Esophagus squamous epithelium (tissue), 5 donors: ENCODE measurements at regions not wholly inside any gene's neighbourhood (a gene's known extent, or its start where the extent isn't known, plus 50 kb on each side); places are given as distances from the start of the nearest gene placed in this dataset.

Experiments used
- DNase-seq: peaks from one replicate; lab custom pipeline; 2025; lab: John Stamatoyannopoulos, UW
- H3K27ac ChIP-seq, 4 donors: fragments of 200-600 bp; sonication (generic); one replicate each; pipeline ENCODE4 v1.5.1; 2016 to 2019; ENCODE audit warnings: mild to moderate bottlenecking in 1 of 4
- H3K27me3 ChIP-seq, 4 donors: fragments of 200-600 bp; sonication (generic); 1 replicate in 3 of 4; 2 replicates in 1 of 4; pipeline versions ENCODE4 v1.5.1 to v1.6.0; 2017 to 2021; ENCODE audit warnings: antibody characterized with exemption in 1 of 4
- H3K36me3 ChIP-seq, 3 donors: fragments of 200-600 bp; sonication (generic); one replicate each; pipeline ENCODE4 v1.5.1; 2016 to 2019
- H3K4me1 ChIP-seq, 3 donors: fragments of 200-600 bp; sonication (generic); one replicate each; pipeline ENCODE4 v1.5.1; 2017 to 2019
- H3K4me3 ChIP-seq, 4 donors: fragments of 200-600 bp; sonication (generic); 1 replicate in 3 of 4; 2 replicates in 1 of 4; pipeline ENCODE4 v1.5.1; 2016 to 2019; ENCODE audit warnings: mild to moderate bottlenecking in 2 of 4, moderate library complexity in 1 of 4
- H3K9me3 ChIP-seq, 3 donors: fragments of 200-600 bp; sonication (generic); one replicate each; pipeline ENCODE4 v1.5.1; 2016 to 2019
- POLR2A ChIP-seq, 4 donors: fragments of 450-650 bp; IDR thresholded peaks; one replicate each; pipeline ENCODE4 v1.6.1; 2017; ENCODE audit warnings: antibody characterized with exemption in 4 of 4, mild to moderate bottlenecking in 4 of 4, moderate library complexity in 3 of 4
- WGBS, 2 donors: methylation state at CpG; one replicate each; pipeline ENCODE4 v1.1.5; 2018; 5-methylcytosine and 5-hydroxymethylcytosine counted together
- intact Hi-C: fragments of 100-400 bp; cut with DNase I; formaldehyde crosslinking; loops from one replicate; pipeline ENCODE4 v1.15.0; 2022
- TF ChIP-seq, protein P1 (sequence below), 6 experiments: fragments of 450-650 bp in 4 of 6; fragments of 200-600 bp in 2 of 6; sonication (generic) in 2 of 6; IDR thresholded peaks; one replicate each; pipeline ENCODE4 v1.5.1; 2016 to 2019; ENCODE audit warnings: antibody characterized with exemption in 6 of 6, mild to moderate bottlenecking in 4 of 6, moderate library complexity in 4 of 6
- donor health status: DM: yes; HTN: yes; CAD: no.

GRCh38 chr7:124577256-124577655, 188.3 kb downstream of the GPR37 start:
- H3K4me3 ChIP-seq, result no peak overlapping the region
- intact Hi-C loops, result no loop called here
- H3K9me3 ChIP-seq, result no peaks in the 10 kb centered on the region
- no peak for DNase-seq
- no peak overlapping the region for H3K27ac ChIP-seq
- no peaks in the 10 kb centered on the region for H3K27me3 ChIP-seq
- H3K4me1 ChIP-seq, result no peaks in the 10 kb centered on the region
- TF ChIP-seq, protein P1, sequence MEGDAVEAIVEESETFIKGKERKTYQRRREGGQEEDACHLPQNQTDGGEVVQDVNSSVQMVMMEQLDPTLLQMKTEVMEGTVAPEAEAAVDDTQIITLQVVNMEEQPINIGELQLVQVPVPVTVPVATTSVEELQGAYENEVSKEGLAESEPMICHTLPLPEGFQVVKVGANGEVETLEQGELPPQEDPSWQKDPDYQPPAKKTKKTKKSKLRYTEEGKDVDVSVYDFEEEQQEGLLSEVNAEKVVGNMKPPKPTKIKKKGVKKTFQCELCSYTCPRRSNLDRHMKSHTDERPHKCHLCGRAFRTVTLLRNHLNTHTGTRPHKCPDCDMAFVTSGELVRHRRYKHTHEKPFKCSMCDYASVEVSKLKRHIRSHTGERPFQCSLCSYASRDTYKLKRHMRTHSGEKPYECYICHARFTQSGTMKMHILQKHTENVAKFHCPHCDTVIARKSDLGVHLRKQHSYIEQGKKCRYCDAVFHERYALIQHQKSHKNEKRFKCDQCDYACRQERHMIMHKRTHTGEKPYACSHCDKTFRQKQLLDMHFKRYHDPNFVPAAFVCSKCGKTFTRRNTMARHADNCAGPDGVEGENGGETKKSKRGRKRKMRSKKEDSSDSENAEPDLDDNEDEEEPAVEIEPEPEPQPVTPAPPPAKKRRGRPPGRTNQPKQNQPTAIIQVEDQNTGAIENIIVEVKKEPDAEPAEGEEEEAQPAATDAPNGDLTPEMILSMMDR (IDR thresholded peaks at IDR 0.05), result no peak
- TF ChIP-seq POLR2A (IDR thresholded peaks at IDR 0.05), result no peak
- no peaks in the 10 kb centered on the region for H3K36me3 ChIP-seq
- 57 to 73% methylated on average over 2 of the region's 2 CpGs for WGBS, 2 donors

- TF ChIP-seq, protein P1 (IDR thresholded peaks at IDR 0.05), result no peak
- no peak for TF ChIP-seq POLR2A (IDR thresholded peaks at IDR 0.05)
- intact Hi-C loops, result no loop called here
- WGBS, 2 donors, result 72 to 87% methylated on average over 3 of the region's 3 CpGs
- DNase-seq, result no peak
- no peak overlapping the region for H3K4me3 ChIP-seq
- H3K9me3 ChIP-seq, result no peaks in the 10 kb centered on the region
- no peak overlapping the region for H3K27ac ChIP-seq
- no peaks in the 10 kb centered on the region for H3K27me3 ChIP-seq
- H3K4me1 ChIP-seq, result no peaks in the 10 kb centered on the region
- no peaks in the 10 kb centered on the region for H3K36me3 ChIP-seq
These were observed 190.4 kb downstream of the GPR37 start for GRCh38 chr7:124575176-124575575.

- H3K9me3 ChIP-seq, result no peaks in the 10 kb centered on the region
- no peaks in the 10 kb centered on the region for H3K27me3 ChIP-seq
- TF ChIP-seq, protein P1 (IDR thresholded peaks at IDR 0.05), result no peak
- no peak for TF ChIP-seq POLR2A (IDR thresholded peaks at IDR 0.05)
- no peak overlapping the region for H3K27ac ChIP-seq
- intact Hi-C loops, result no loop called here
- WGBS, 2 donors, result 76 to 84% methylated on average over 2 of the region's 2 CpGs
- no peaks in the 10 kb centered on the region for H3K4me1 ChIP-seq
- H3K4me3 ChIP-seq, result no peak overlapping the region
- DNase-seq, result no peak
- no peaks in the 10 kb centered on the region for H3K36me3 ChIP-seq
These were observed 195.0 kb downstream of the GPR37 start for GRCh38 chr7:124570558-124570957.

DNA sequence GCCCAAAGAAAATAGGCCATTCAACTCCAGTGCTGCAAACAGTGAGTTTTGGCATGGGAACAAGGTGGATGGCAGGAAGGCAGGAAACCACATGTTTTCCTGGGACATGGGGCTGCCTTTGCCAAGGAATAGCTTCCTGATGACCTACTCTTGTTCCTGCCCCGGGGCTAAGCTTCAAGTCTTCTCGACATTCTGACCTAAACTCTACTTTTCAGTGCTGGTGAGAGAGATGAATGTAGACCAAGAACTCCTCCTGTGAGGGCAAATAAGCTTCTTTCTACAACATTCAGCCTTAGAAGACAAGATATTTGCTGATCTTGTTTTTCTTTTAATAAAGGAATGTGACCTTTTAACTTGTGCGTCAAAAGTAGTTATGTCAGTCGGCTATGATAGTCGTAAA, 199.0 kb downstream of the GPR37 start:
- DNase-seq, result no peak
- H3K4me1 ChIP-seq, result no peaks in the 10 kb centered on the region
- intact Hi-C loops, result no loop called here
- no peak for TF ChIP-seq POLR2A (IDR thresholded peaks at IDR 0.05)
- TF ChIP-seq, protein P1 (IDR thresholded peaks at IDR 0.05), result no peak
- H3K4me3 ChIP-seq, result no peak overlapping the region
- H3K27ac ChIP-seq, result no peak overlapping the region
- no peaks in the 10 kb centered on the region for H3K27me3 ChIP-seq
- no peaks in the 10 kb centered on the region for H3K9me3 ChIP-seq
- WGBS, 2 donors, result 41 to 42% methylated on average over 5 of the region's 5 CpGs
- no peaks in the 10 kb centered on the region for H3K36me3 ChIP-seq

DNA sequence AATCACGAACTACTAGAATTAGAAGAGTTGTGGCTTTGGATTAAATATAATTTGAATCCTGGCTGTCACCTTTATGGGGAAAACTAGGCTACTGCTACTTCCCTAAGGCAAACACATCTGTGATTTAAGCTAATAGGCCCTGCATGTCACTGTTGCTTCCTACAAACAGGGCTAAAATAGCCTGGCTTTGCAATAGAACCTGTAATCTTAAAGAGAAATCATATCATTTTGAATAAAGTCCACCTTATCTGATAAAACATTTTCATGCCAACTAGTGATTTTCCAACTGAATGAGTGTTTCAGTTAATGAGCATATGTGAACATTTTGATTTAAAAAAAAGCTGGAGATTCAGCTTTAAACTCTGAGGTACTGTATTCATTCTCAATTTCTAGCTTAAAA, 208.0 kb downstream of the GPR37 start:
- Histone ChIP-seq H3K4me3 (no peak overlapping the region), H3K9me3 (no peaks in the 10 kb centered on the region), H3K36me3 (no peaks in the 10 kb centered on the region), H3K27me3 (no peaks in the 10 kb centered on the region), H3K27ac (no peak overlapping the region), H3K4me1 (no peaks in the 10 kb centered on the region)
- 74 to 92% methylated on average over 1 of the region's 1 CpG for WGBS, 2 donors
- DNase-seq, result no peak
- TF ChIP-seq, protein P1 (IDR thresholded peaks at IDR 0.05), result no peak
- TF ChIP-seq POLR2A (IDR thresholded peaks at IDR 0.05), result no peak
- intact Hi-C loops, result no loop called here
